ENCODE measurements at regions not wholly inside any gene's neighbourhood (a gene's known extent, or its start where the extent isn't known, plus 50 kb on each side); places are given as distances from the start of the nearest gene placed in this dataset.

GRCh38 chr5:51279983-51280706 lies 103.1 kb upstream of the ISL1 start:
- no peak for DNase-seq

- DNase-seq = no peak
Measured at GRCh38 chr5:51286046-51286445, 97.2 kb upstream of the ISL1 start.

GRCh38 chr5:51302343-51302742 lies 80.9 kb upstream of the ISL1 start:
- DNase-seq = no peak

GRCh38 chr5:51326844-51327243 lies 56.4 kb upstream of the ISL1 start:
- DNase-seq = no peak

Data from T-helper 9 cell (primary cell).